ENCODE measurements at regions not wholly inside any gene's neighbourhood (a gene's known extent, or its start where the extent isn't known, plus 50 kb on each side); places are given as distances from the start of the nearest gene placed in this dataset.

- no peak for ATAC-seq
- Histone ChIP-seq H3K36me3 (ENCODE audit: control insufficient read depth, insufficient read depth, low read length) (no peaks in the 10 kb centered on the region), H3K4me1 (ENCODE audit: control insufficient read depth, insufficient read depth, low read length) (no peaks in the 10 kb centered on the region), H3K27me3 (ENCODE audit: control insufficient read depth, insufficient read depth, low read length) (no peaks in the 10 kb centered on the region), H3K9me3 (ENCODE audit: control insufficient read depth, insufficient read depth, low read depth, low read length) (no peaks in the 10 kb centered on the region), H3K27ac (ENCODE audit: low read length) (no peak overlapping the region), H3K4me3 (ENCODE audit: low read depth in 2 of 2, low read length in 2 of 2) (no peak overlapping the region)
- no peak for DNase-seq (ENCODE audit: low read depth, low spot score)
- ChIA-PET CTCF (interaction anchor here (0.6 kb wide), 1 partner anchor 10 kb away, joined by 3 read pairs; no protein-coding TSS in a partner anchor), POLR2A (no interaction called here)
- no TSS peak for BruUV-seq (replicated peaks)
- no peak for TF ChIP-seq REST (IDR thresholded peaks at IDR 0.05; ENCODE audit: insufficient read depth in 1 of 2, low read depth in 2 of 2, low read length in 1 of 2)
- no peak for TF ChIP-seq CTCF (IDR thresholded peaks at IDR 0.05)
- TF ChIP-seq POLR2AphosphoS5 (IDR thresholded peaks at IDR 0.05; ENCODE audit: low read depth, low read length): no peak
- TF ChIP-seq TCF7L2 (IDR thresholded peaks at IDR 0.05; ENCODE audit: low read depth, low read length): no peak
- no peak for TF ChIP-seq SIN3A (IDR thresholded peaks at IDR 0.05; ENCODE audit: borderline replicate concordance, insufficient read depth, low read depth, low read length)
- intact Hi-C loops (cut with micrococcal nuclease; ENCODE audit: unreplicated experiment) (no loop called here), in situ Hi-C loops (cut with HindIII; ENCODE audit: low pct_unique_long_range_greater_than_20kb, low sequenced_read_pairs) (no loop called here)
These were observed 334.0 kb upstream of the NT5E start for GRCh38 chr6:85115876-85116275.

DNA sequence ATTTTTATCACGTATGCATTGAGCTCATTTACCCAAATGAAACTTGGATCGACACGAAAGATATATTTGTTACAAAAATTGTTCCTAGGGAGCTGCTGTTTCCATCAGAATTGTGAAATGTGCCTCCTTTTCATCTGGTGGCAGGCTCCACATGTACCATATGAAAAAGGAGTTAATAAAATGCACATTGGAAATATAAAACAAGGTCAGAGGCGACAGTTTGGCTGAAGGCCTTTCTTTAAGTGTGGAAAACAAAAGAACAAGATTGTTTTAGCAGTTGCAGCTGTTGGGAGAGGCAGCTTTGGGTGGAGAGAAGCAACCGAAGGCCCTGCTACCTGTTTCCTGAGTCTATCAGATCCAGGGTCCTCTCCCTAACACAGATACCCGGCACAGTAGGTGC lies 334.5 kb upstream of the NT5E start:
- Histone ChIP-seq H3K27me3 (ENCODE audit: control insufficient read depth, insufficient read depth, low read length) (no peaks in the 10 kb centered on the region), H3K36me3 (ENCODE audit: control insufficient read depth, insufficient read depth, low read length) (no peaks in the 10 kb centered on the region), H3K27ac (ENCODE audit: low read length) (no peak overlapping the region), H3K4me1 (ENCODE audit: control insufficient read depth, insufficient read depth, low read length) (no peaks in the 10 kb centered on the region), H3K9me3 (ENCODE audit: control insufficient read depth, insufficient read depth, low read depth, low read length) (no peaks in the 10 kb centered on the region), H3K4me3 (ENCODE audit: low read depth in 2 of 2, low read length in 2 of 2) (no peak overlapping the region)
- DNase-seq (ENCODE audit: low read depth, low spot score): no peak
- POLR2A ChIA-PET: no interaction called here
- ATAC-seq: no peak
- BruUV-seq (replicated peaks): no TSS peak
- TF ChIP-seq REST (IDR thresholded peaks at IDR 0.05; ENCODE audit: insufficient read depth in 1 of 2, low read depth in 2 of 2, low read length in 1 of 2): no peak
- no peak for TF ChIP-seq SIN3A (IDR thresholded peaks at IDR 0.05; ENCODE audit: borderline replicate concordance, insufficient read depth, low read depth, low read length)
- no peak for TF ChIP-seq POLR2AphosphoS5 (IDR thresholded peaks at IDR 0.05; ENCODE audit: low read depth, low read length)
- TF ChIP-seq CTCF (IDR thresholded peaks at IDR 0.05): no peak
- TF ChIP-seq TCF7L2 (IDR thresholded peaks at IDR 0.05; ENCODE audit: low read depth, low read length): no peak
- in situ Hi-C loops (cut with HindIII; ENCODE audit: low pct_unique_long_range_greater_than_20kb, low sequenced_read_pairs) (no loop called here), intact Hi-C loops (cut with micrococcal nuclease; ENCODE audit: unreplicated experiment) (no loop called here)
- CTCF ChIA-PET: no interaction called here
